IMR-90 (cell line): ENCODE measurements at regions not wholly inside any gene's neighbourhood (a gene's known extent, or its start where the extent isn't known, plus 50 kb on each side); places are given as distances from the start of the nearest gene placed in this dataset.

Experiments
- BHLHE40 ChIP-seq: fragments of 150-350 bp; IDR thresholded peaks from 2 replicates; pipeline ENCODE4 v1.6.1; 2016; ENCODE audit warnings: mild to moderate bottlenecking, low read depth, low read length
- CTCF ChIP-seq: conservative IDR thresholded peaks from 2 replicates; pipeline ENCODE4 v1.5.1; 2012; ENCODE audit warnings: mild to moderate bottlenecking, low read depth, low read length, improper control_type of control experiment
- FOS ChIP-seq: fragments of 150-350 bp; IDR thresholded peaks from 2 replicates; pipeline ENCODE4 v1.6.1; 2016; ENCODE audit warnings: low read depth, low read length
- MAFK ChIP-seq: IDR thresholded peaks from 2 replicates; pipeline ENCODE4 v1.6.1; 2012; ENCODE audit warnings: low read depth, low read length, improper control_type of control experiment
- MAZ ChIP-seq: IDR thresholded peaks from 2 replicates; pipeline ENCODE4 v1.6.1; 2012; ENCODE audit warnings: low read depth, mild to moderate bottlenecking, low read length, improper control_type of control experiment, moderate library complexity, borderline replicate concordance
- MXI1 ChIP-seq: IDR thresholded peaks from 2 replicates; pipeline ENCODE4 v1.6.1; 2012; ENCODE audit warnings: low read depth, mild to moderate bottlenecking, low read length, moderate library complexity, borderline replicate concordance
- POLR2A ChIP-seq: IDR thresholded peaks from 2 replicates; pipeline ENCODE4 v1.6.1; 2012; ENCODE audit warnings: mild to moderate bottlenecking, low read depth, low read length
- RAD21 ChIP-seq: IDR thresholded peaks from 2 replicates; pipeline ENCODE4 v1.6.1; 2012; ENCODE audit warnings: low read length, improper control_type of control experiment
- RCOR1 ChIP-seq: IDR thresholded peaks from 2 replicates; pipeline ENCODE4 v1.6.1; 2012; ENCODE audit warnings: mild to moderate bottlenecking, low read length, improper control_type of control experiment; ENCODE audit not compliant: insufficient replicate concordance
- RFX5 ChIP-seq: IDR thresholded peaks from 2 replicates; pipeline ENCODE4 v1.8.0; 2012; ENCODE audit warnings: low read depth, mild to moderate bottlenecking, low read length, moderate library complexity
- SMC3 ChIP-seq: fragments of 150-350 bp; IDR thresholded peaks from 2 replicates; pipeline ENCODE4 v1.6.1; 2016; ENCODE audit warnings: low read depth, mild to moderate bottlenecking, antibody characterized with exemption, low read length, moderate library complexity

GRCh38 chr15:96268442-96269204, 61.9 kb upstream of the NR2F2 start:
- no peak for TF ChIP-seq CTCF
- no peak for TF ChIP-seq RAD21
- TF ChIP-seq MXI1 = no peak
- no peak for TF ChIP-seq MAFK
- no peak for TF ChIP-seq POLR2A
- no peak for TF ChIP-seq SMC3
- no peak for TF ChIP-seq RCOR1
- no peak for TF ChIP-seq MAZ
- TF ChIP-seq BHLHE40 = no peak
- TF ChIP-seq FOS = no peak
- TF ChIP-seq RFX5 = no peak
